ENCODE measurements at regions not wholly inside any gene's neighbourhood (a gene's known extent, or its start where the extent isn't known, plus 50 kb on each side); places are given as distances from the start of the nearest gene placed in this dataset.
"Not testable (repeated sequence)": the region's sequence is repeated elsewhere in the genome, so short reads cannot be mapped to it uniquely, and the experiment has no call there.

DNA sequence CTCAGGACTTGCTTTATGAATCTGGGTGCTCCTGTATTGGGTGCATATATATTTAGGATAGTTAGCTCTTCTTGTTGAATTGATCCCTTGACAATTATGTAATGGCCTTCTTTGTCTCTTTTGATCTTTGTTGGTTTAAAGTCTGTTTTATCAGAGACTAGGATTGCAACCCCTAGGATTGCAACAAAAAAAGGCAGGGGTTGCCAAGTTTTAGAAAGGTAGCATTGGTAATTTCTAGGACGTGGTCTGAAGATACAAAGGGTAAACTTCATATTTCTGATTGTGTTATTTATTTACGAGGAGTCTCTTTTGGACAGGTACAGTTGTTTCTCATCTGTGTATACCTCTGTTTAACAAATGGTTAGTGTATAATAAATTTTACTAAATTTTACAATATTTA, 433.7 kb downstream of the BTG1 start:
- DNase-seq, result not testable (repeated sequence)

DNA sequence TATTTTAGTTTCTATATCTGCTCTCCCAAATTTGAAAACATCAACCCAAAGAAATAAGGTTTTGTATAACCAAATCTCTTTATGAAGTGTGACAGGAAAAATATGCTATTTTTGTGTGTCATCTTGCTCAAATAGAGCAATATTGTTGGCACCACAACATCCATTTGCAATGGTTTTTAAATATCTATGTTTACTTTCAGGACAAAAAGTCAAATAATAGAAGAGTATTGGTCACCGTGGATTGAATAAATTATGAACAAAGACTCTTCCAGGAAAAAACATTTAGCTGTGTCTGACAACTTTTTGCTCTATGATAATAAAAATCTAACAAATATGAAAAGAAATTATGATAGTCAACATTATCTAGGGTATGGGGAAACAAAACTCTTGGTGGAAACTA, 439.2 kb downstream of the BTG1 start:
- DNase-seq, result no peak

DNA sequence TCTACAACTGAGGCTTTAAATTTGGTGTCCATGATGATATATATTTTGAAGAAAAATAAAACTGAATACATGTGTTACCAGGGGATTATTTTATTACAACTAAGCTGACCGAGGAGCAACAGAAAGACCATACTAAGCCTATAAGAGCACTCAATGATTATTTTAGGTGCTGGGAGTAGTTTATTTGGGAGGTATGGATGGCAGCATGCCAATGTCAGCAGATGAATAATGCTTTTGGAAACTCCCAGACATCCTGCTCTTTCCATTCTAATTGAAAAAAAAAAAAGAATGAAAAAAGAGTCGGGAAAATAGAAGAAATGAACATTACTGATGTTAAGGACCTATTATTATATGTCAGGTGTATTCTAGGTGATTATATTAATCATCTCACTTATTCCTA, 441.2 kb downstream of the BTG1 start:
- DNase-seq, result no peak

DNA sequence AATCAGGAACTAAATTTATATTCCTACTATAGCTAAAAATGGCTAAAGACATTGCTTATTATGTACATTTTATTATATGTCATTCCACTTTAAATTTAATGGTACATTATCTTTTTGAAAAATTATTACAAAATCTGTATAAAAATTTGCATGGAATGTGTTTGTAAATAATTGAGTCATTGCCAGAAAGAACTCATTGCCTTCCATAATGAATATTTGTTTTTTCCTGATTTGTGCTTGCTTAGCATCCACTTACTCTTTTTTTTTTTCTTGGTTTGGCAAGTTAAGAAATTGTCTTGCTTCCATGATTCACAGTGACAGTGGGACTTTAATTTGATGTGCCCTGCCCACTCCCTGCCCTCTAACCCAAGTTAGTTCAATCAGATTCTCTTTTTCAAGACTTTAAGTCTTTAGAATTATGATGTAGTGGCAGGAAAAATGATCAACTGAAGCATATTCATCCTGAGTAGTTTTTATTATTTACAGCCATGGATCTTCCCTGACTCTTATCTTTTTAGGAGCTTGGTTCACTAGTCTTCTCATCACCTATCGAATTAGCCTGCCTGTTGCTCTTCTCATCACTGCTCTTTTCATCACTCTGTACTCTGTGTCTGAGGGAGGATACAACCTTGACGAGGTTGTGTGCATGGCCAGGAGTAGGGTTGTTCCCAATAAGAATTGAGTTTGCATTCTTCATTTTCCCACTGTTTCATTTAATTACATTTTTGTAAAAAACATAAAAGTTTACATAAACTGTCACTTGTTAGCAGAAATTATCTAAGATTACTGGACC, 442.0 kb downstream of the BTG1 start:
- no peak for DNase-seq

DNA sequence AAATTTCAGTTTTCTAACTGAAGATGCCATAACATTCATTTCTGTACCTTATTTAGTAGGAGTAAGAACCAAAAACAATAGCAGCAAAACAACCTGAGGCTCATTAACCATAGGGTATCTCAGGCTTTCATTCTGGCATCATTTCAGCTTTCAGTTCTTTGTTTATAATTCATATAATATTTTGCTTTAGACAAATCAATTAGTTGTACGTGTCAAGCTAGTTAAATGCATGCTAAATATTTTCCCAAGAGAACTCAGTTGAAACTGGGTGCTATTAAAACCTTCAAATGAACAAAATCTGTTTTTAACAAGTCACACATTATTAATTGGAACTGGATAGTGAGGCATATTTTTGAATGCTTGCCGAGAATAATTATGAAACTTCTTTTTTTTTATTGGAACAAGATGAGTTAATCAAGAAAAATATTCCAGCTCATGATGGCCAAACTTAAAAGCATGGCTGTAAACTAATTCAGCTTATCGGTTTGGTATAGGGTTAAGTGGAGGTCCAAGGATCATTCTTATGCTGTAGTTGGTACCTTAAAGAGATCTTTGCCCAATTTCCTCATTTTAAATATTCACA, 442.7 kb downstream of the BTG1 start:
- no peak for DNase-seq

DNA sequence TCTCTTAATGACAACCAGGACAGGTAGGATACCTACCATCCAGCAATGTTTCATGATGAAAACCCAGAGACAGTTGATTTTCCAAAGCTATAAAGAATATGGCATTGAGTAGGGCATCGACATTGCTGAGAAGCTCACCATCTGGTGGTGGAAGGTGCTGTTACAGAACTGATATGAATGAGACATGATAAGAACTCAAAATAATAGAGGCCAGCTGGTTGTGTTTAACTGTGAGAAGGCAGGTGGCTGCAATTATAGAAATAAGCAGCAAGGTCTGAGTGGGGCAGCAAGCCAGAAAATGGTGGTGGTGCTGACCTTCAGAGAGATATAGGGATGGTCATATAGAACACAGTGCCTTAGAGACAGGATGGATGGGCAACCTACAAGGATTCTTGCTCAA, 449.7 kb downstream of the BTG1 start:
- no peak for DNase-seq

DNA sequence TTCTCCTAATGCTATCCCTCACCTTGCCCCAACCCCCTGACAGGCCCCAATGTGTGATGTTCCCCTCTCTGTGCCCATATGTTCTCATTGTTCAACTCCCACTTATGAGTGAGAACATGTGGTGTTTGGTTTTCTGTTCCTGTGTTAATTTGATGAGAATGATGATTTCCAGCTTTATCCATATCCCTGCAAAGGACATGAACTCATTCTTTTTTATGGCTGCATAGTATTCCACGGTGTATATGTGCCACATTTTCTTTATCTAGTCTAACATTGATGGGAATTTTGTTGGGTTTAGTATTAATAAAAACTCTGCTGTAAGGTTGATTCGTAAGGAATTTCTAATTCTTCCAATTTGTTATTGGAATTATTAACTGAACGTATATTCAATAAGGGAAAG, 450.2 kb downstream of the BTG1 start:
- not testable (repeated sequence) for DNase-seq

DNA sequence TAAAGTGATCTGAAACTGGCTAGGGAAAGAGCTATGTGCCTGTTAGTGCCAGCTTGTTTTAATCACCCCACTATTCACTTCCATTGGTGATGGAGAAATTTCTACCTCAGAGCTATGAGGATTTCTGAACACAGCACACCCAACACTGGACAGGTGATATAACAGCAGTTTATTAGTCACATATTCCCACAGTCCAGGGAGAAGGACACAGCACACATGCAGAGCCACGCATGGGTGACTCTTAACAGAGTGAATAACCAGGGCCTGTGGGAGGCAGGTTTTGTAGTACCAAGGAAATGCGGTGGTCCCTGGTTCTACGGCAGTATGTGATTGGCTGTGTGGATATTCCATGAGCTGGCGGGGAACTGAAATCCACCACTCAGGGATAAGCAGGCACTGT, 455.1 kb downstream of the BTG1 start:
- DNase-seq, result no peak

DNA sequence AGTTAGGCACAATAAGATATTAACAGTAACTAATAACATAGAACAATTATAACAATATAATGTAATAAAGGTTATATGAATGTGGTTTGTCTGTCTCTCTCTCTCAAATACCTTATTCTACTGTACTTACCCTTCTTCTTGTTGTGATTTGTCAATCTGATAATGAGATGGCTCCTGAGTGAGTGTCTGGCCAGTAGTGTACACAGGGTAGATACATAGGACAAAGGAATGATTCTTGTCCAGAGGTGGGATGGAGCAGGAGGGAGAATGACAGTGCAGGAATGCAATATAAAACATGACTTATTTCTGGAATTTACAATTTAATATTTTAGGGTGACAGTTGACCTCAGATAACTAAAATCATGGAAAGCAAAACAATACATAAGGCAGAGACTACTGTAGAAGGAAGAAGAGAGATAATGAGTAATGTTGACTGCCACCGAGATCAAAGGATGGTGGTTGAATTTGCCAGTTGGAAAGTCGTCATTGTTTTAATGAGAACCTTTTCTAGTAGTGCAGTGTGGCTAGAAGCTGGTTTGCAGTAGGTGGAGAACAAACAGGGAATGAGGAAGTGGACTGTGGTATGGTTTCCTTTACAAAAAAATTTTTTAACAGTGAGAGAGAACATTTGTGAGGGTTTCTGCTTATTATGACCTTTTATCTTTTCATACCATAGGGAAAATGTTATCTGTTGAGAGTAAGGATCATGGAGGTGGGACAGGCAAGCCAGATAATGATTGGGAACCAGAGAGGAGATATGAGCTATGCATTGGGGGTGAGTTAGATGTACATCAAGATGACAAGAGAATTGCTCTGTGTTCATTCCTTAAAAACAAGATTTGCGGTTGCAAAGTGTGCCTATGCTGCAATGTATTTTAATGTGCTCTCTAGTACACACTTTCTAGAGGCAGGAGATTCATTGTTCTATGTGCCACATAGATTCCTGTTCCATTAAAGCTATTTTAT, 458.3 kb downstream of the BTG1 start:
- DNase-seq, result peak; percentile 9

DNA sequence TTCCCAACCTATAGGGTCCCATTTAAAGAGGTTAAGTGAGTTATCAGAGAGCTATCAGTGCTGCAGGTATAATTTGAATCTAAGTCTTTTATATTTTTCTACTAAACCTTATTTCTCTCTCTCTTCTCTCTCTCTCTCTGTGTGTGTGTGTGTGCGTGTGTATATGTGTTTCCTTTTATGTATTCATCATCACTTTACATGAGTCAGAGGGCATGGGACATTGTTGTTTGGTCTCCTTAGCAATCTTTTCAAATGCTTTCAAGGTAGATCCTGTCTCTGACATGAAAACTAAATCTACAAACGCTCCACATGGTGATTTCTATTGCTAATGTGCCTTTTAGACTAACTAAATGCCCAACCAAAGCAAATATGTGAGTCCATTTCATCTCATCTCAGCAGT, 459.7 kb downstream of the BTG1 start:
- DNase-seq, result no peak

DNA sequence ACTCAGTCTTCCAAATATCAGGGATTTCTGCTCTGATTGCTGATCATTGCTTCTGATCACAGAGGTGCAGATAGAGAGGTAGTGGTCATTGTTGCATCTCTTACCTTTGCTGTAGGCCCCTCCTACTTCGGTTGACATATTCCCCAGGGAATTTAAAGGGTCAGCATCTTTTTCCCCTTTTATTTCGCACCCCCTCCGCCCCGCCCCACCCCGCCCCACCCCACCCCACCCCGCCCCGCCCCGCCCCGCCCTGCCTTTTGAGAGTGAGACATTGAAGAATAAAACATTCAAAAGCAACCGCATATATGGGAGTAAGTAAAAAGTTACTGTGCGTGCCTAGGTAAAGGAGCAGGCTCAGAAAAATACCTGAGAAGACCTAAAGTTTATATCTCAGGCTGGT, 463.9 kb downstream of the BTG1 start:
- DNase-seq, result no peak

DNA sequence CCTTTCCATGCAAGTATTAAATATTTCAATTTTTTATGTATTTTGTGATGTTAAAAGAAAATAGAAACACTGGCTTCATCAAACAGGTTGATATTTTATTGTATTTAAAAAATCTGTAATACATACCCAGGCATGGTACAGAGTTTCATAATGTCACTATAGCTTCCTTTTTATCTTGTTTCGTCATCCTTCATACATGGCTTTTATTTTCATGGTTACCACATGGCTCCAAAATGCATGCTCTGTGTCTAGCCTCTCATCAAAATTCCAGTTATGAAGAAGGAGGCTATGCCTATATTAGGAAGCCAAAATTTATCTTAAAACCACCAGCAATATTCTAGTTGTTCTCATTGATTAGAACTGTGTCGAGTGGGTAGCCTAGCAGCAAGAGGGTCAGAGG, 464.8 kb downstream of the BTG1 start:
- no peak for DNase-seq

DNA sequence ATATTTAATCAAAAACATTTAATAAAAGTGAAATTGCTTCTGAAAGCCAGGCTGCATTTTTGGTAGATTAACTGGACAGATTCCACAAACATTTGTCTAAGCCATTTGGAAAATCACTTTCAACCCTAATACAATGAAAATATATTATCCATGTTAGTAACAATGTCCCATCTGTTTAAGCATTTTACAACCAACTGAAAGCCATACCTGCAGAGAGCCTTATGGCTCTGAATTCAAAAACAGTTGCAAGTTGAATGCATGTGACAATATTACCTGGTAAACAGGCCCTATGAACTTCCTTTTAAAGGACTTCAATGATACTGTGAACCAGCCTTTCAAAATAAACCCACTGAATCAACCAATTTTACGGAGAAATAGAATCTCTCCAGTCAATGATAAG, 468.1 kb downstream of the BTG1 start:
- no peak for DNase-seq

DNA sequence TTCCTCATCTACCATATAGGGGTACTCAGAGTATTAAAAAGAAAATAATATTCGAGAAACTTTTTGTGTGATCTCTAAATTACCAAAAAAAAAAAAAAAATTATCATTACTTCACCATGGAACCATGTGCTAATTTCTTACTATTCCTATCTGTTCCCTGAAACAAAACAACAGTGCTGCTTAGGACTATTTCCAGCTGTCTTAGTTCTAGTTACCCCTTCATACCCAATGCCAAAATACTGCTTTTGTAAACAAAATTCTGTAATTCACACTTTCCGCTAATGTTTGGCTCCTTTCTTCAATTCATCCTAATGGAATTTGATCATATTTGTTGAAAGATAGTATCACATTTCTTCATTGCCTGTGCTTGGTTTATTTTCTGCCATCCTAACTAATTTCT, 470.2 kb downstream of the BTG1 start:
- no peak for DNase-seq

DNA sequence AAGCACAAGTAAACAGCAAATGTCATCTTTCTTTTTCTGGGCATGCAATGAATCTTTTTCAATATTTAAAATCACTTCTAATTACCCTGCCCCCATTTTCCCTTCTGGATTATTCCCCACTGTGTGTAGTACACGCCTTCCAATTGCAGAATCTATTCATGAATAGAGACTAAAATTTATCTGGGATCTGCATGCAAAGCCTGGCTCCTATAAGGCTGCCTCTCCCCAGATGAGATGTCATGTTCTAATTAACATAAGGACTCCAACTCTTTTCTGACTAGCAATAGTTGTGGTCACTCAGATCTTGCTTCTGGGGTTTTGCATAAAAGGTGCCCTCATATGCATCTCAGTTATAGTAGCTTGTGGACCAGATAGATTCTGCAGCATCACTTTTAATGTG, 473.5 kb downstream of the BTG1 start:
- no peak for DNase-seq

DNA sequence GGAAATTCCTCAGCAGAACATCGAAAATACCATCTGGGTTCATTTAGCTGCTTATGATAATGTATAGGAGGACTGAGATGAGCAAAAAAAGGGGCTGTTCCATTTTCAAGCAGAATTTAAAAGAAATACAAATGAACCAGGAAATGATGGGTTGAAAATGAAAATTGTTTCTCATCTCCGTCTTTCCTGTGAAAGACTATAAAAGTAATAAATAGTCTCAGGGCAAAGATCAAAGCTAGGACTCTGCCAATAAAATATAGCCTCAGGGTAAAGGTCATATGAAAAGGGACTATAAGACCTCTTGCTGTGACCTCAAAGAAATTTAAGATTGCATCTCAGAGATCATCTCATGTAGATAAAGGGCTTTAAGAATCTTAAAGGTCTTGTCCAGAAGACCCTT, 478.0 kb downstream of the BTG1 start:
- no peak for DNase-seq

DNA sequence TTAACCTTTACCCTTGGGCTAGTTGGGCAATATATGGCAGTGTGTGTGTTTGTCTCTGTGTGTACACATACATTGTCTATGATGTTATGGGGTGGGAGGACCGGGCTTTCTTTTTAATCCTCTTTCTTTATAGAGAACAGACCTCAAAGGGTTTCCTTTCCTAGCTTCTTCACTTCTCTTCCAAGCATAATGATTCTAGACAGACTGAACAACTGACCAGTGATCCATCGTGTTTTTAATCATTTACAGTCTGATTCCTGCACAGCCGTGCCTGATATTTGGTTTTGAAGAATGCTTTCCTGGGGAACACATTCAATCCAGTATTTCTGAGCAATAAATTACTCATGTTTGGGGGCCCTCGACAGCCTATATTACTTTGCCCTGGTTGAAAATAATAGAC, 481.1 kb upstream of the DCN start:
- DNase-seq, result no peak

DNA sequence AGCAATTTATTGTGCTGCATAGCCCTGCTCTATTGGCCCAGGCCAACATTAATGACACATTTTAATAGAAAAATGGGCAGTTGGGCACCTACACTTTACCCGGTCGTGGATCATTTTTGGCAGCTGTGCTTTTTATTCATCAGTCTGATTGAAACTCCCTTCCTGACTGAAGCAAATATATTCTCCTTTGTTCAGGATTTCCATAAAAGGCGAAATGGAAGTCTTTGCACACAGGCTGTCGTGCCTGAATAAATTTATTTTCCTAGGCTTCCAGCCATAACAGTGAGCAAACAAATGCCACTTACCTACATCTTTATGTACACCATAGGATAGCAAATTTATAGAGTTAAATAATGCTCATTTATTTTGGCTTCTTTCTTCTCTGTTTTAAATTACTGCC, 480.7 kb upstream of the DCN start:
- DNase-seq, result no peak

DNA sequence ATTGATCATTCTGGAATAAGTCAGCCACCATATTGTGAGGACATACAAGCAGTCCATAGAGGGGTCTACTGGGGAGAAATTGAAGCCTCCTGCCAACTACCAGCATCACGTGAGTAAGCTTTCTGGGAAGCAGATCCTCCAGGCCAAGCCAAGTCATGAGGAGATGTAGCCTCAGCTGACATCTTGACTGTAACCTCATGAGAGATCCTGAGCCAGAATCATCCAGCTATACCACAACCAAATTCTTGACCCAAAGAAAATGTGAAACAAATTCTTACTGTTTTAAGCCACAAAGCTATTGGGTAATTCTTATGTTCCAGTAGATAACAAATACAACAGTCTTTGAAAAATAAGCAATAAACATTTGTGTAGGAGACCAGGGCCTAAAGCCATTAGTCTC, 479.4 kb upstream of the DCN start:
- DNase-seq, result no peak

DNA sequence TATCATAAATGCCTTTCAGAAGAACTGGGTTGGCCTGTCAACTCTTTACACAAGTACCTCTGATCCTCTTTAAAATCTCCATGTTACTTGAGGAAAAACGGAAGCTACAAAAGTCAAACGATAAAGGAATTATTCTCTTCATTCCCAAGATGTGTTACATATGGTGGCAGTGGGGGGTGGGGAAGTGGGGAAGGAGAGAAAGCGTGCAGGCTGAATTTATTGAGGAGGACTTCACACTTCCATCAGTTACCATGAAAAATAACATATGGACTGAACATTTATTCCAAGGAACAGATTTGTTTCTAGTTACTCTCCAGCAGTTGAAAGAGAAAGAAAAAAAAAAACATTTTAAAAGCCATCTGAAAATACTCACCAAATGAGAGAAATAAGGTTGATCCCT, 474.4 kb upstream of the DCN start:
- no peak for DNase-seq

DNA sequence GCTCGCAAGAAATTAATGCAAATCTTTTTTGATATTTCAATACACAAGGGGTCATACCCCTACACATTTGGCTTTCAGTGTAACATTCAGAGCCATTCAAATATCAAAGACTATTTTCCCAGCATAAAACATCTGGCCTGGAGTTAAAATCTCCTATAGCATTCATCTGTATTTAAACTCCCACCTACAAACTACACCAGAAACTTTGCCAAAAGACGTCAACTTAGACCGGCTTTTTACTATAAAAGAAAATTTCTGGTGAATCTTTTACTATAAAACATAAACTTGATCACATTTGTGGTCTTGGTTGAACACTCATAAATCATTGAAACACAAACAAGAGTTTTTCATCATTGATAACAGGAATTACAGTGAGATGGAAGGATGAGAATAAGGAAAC, 473.3 kb upstream of the DCN start:
- DNase-seq, result no peak

DNA sequence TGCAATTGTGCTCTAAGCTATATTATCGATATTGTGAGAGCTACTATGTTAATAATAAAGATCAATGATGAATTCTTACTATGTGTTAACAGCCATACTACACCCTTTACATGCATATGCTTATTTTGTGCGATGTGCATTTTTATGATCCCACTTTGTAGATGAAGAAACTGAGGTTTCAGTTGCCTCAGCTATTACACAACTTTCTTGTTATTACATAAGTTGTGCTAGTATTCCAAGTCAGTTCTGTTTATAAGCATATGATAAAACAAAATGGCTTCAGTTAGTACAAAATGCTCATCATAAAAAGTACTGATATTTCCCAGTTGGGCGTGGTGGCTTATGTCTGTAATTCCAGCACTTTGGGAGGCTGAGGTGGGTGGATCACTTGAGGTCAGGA, 471.5 kb upstream of the DCN start:
- DNase-seq, result no peak

DNA sequence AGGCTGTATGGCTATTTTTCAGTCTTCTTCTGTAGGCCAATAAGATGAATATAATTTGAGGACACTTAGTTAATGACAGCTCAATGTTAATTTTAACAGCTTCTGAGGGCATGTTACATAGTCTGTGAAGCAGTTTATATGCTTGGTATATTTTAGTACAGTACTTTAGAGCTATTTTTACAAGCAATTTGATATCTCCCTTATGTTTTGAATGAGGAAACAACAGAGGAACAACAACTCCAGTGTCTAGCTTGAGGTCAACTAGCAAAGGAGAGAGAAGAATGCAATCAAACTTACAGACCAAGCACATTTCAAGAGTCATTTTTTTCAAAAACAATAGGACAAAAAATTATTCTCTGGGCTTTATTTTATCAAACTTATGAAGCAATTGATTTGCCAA, 469.1 kb upstream of the DCN start:
- DNase-seq, result no peak

DNA sequence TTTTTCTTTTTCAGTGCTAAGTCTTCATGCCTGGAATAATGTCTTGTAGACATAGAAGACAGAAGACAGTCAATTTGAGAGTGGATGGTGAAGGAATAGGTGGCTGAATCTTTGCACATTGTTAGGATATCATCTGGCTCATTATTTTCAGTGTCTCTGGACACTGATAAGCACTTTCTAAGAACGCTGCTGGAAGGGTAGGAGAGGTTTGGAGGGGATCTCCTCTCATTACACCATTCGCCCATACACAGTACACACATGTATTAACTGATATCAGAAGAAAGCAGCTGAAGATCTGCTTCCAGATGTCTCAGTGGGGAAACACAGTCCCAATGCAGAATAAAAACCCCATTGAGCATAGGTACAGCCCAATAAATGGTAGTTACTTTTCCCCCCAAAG, 461.1 kb upstream of the DCN start:
- DNase-seq, result no peak

Measured in stimulated activated CD4-positive, alpha-beta T cell treated with anti-CD3 and anti-CD28 coated beads, Interleukin-15, amount 100 ng/mL, for 24 hours (primary cell).